ENCODE measurements at regions not wholly inside any gene's neighbourhood (a gene's known extent, or its start where the extent isn't known, plus 50 kb on each side); places are given as distances from the start of the nearest gene placed in this dataset.

GRCh38 chr5:91824406-91824805, 441.3 kb upstream of the ARRDC3 start:
- no peaks in the 10 kb centered on the region for H3K27me3 ChIP-seq
- H3K4me3 ChIP-seq: no peak overlapping the region
- H3K9me3 ChIP-seq: no peaks in the 10 kb centered on the region
- TF ChIP-seq CTCF (IDR thresholded peaks at IDR 0.05) (no peak), EP300 (IDR thresholded peaks at IDR 0.05) (no peak)
- intact Hi-C loops (cut with DNase I): no loop called here
- DNase-seq: no peak
- H3K36me3 ChIP-seq: no peaks in the 10 kb centered on the region
- H3K27ac ChIP-seq: no peak overlapping the region
- 85 to 94% (median 91%) methylated on average over 2 of the region's 2 CpGs for WGBS, 3 donors
- H3K4me1 ChIP-seq (ENCODE audit: insufficient read depth): no peaks in the 10 kb centered on the region

- no peaks in the 10 kb centered on the region for H3K36me3 ChIP-seq
- H3K4me1 ChIP-seq (ENCODE audit: insufficient read depth): no peaks in the 10 kb centered on the region
- H3K27ac ChIP-seq: no peak overlapping the region
- no peaks in the 10 kb centered on the region for H3K9me3 ChIP-seq
- no peak for DNase-seq
- no peak for TF ChIP-seq CTCF (IDR thresholded peaks at IDR 0.05)
- TF ChIP-seq EP300 (IDR thresholded peaks at IDR 0.05): no peak
- H3K27me3 ChIP-seq: no peaks in the 10 kb centered on the region
- no peak overlapping the region for H3K4me3 ChIP-seq
- intact Hi-C loops (cut with DNase I): no loop called here
These were observed 437.8 kb upstream of the ARRDC3 start for GRCh38 chr5:91820874-91821273.

GRCh38 chr5:91816681-91817080, 433.6 kb upstream of the ARRDC3 start:
- Histone ChIP-seq H3K27me3 (no peaks in the 10 kb centered on the region), H3K4me3 (no peak overlapping the region), H3K27ac (no peak overlapping the region), H3K36me3 (no peaks in the 10 kb centered on the region), H3K4me1 (ENCODE audit: insufficient read depth) (no peaks in the 10 kb centered on the region), H3K9me3 (no peaks in the 10 kb centered on the region)
- intact Hi-C loops (cut with DNase I): loop anchor here in 1 of 4 donors (10.0 kb wide), 1 partner anchor 1882 kb away; no protein-coding TSS in a partner anchor
- TF ChIP-seq CTCF (IDR thresholded peaks at IDR 0.05) (no peak), EP300 (IDR thresholded peaks at IDR 0.05) (no peak), POLR2A (IDR thresholded peaks at IDR 0.05) (no peak)
- no peak for DNase-seq
- 0 to 14% (median 0%) methylated on average over 1 of the region's 1 CpG for WGBS, 3 donors

- intact Hi-C loops (cut with DNase I): loop anchor here in 1 of 4 donors (1.0 kb wide), 1 partner anchor 38 kb away; no protein-coding TSS in a partner anchor
- Histone ChIP-seq H3K4me1 (ENCODE audit: insufficient read depth) (no peaks in the 10 kb centered on the region), H3K36me3 (no peaks in the 10 kb centered on the region), H3K9me3 (no peaks in the 10 kb centered on the region), H3K27me3 (no peaks in the 10 kb centered on the region), H3K27ac (no peak overlapping the region), H3K4me3 (no peak overlapping the region)
- TF ChIP-seq CTCF (IDR thresholded peaks at IDR 0.05) (no peak), EP300 (IDR thresholded peaks at IDR 0.05) (no peak), POLR2A (IDR thresholded peaks at IDR 0.05) (no peak)
- 4 to 20% (median 12%) methylated on average over 2 of the region's 2 CpGs for WGBS, 3 donors
- DNase-seq: no peak
These were observed 414.5 kb upstream of the ARRDC3 start for GRCh38 chr5:91797576-91797975.
